CD4-positive, alpha-beta T cell treated with Interferon alpha-2 for 1 hour (primary cell): ENCODE measurements at regions not wholly inside any gene's neighbourhood (a gene's known extent, or its start where the extent isn't known, plus 50 kb on each side); places are given as distances from the start of the nearest gene placed in this dataset.
"Not testable (repeated sequence)": the region's sequence is repeated elsewhere in the genome, so short reads cannot be mapped to it uniquely, and the experiment has no call there.

ENCODE experiments used
- DNase-seq, 2 donors: peaks; one replicate each; pipeline ENCODE4 v3.0.0-alpha.2; 2020 to 2022

DNA sequence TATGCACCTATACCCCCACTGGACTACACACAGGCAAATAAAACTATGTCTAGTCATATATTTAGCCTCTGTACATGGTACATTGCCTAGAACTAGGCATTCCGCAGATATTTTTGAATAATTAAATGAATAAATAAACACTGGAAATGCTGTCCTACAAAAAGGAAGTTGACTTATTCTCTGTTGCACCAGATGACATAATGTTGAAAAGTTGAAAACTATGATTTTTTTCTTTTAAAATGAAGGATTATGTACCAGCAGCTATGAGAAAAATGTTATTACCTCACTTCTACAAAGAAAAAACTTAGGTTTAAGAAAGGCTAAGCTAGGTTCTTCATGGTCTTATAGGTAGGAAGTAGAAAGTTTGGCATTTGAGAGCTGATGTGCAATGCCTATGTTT is 856.6 kb downstream of the METTL15 start:
- no peak for DNase-seq

DNA sequence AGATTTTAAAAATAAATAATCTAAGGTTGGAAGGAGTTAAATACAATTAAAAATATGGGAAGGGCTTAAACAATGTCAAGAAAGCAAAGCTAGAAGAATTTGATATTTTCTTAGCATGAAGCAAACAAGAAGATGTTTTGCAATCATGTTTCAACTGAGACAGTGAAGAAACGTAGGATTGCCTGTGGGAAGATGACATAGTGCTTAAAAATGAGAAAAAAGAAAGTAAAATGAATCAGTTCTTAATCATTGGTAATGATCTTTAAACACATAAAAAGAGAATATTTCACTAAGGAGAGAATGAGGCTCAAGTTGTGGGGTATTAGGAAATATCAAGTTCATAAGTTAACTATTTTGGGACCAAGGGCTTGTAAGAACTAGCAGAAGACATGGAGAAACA is 855.0 kb downstream of the METTL15 start:
- DNase-seq, result no peak

DNA sequence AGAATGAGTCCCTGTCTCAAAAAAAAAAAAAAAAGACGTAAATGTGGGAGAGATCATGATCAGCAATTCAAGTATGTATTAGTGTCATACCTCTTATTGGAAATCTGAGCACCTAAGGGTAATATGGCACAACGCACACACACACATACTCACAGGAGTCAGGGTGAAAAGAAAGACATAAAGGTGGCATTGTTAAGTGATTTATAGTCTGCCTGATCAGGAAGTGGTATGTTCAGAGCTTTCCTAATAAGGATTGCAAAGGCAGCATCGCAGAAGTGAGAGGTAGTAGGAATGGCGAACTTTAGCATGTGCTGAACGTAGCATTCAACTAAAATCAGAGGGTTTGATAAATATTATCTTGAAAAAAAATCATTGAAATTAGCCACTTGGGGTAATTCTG is 854.3 kb downstream of the METTL15 start:
- no peak for DNase-seq

DNA sequence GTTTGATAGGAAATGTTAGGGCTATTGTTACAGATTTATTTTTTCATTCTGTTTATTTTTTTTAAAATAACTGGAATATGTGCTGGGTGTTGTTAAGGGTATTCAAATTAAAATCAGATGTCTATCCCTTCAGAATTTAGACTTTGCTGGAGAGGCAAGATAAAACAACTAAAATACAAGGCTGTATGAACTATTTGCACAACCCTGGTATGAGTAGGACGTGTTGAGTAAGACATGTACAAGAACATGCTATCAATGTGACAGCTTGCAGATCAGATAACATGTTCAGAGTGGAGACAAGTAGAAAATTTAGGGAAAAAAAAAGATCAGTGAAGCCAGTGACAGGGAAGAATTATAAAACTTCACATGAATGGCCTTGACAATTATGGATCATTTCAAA is 853.5 kb downstream of the METTL15 start:
- no peak for DNase-seq

DNA sequence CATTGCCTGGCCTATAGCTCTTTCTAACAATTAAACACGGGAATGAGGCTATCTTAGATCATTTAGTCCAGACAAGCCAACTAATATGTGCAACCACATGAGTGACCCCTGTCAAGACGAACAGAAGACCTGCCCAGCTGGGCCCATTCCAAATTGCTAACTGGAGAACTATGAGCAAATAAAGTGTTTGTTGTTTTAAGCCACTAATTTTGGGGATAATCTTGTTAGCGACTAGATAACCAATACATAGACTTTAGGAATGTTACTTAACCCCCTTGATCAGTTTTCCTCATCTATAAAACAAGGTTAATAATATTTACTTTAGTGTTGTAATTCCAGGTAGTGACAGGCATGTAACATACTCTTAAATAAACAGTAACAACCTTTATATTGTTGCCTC is 848.3 kb downstream of the METTL15 start:
- DNase-seq, result no peak

DNA sequence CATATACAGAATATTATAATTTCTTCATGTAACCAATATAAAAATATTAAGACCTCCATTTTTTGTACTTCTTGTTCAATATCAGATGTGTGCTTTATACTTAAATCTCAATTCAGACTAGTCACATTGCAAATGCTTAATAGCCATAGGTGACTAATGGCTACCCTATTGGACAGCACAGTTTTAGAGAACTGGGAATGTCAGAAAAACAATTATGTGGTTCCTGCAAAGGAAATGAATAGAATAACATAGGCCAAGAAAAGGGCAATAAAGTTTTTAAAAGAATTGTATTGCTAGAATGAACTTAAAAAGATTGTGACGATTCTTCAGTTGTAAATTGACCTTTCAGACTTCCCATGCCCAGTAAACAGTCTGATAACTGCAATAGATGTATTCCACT is 843.0 kb downstream of the METTL15 start:
- no peak for DNase-seq

DNA sequence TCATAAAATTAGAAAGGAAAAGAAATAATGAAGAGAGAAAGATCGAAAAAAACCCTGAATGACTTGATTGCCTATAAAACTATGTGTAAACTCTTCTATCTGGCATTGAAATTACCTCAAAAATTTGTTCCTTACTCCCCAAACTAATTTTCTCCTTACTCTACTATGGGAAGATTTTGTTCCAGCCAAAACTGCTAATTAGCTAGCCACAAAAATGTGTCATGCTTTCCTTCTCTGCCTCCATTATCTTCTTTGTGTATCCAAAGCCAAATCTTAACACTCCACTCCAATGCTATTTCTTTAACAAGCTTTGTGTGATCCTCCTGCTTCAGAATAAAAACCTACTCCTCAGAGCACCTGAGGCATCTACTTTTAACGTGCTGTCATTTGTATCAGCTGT is 831.2 kb downstream of the METTL15 start:
- DNase-seq, result no peak

DNA sequence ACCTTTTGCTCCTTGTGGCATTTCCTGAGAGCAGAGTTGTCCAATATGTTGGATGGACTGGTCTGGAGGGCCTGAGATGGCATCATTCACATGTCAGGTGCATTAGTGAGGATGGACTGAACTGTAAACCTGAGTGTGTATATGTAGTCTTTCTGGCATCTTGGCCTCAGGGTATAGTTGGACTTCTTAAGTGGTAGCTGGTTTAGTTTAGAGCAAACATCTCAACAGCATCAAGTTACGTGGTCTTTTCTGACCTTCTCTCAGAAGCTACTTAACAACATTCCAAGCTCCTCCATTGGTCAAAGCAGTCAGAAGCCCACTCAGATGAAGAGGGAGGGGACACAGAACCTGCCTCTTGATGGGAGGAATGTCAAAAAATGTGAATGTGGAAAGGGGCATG is 829.9 kb downstream of the METTL15 start:
- DNase-seq, result no peak

DNA sequence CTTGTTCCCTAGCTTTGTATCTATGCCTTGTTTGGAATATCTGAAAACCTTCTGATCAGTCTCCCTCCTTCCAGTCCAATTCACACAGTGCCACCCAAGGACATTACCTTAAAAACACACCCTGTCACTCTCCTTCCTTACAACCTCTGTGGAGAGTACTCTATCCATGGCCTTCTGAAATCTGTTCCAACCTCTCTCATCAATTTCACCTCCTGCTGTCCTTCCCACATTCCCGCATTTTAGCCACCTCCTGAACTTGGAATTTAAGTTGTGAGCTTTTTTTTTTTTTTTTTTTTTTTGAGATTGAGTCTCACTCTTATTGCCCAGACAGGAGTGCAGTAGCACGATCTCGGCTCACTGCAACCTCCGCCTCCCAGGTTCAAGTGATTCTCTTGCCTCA is 824.8 kb downstream of the METTL15 start:
- no peak for DNase-seq

DNA sequence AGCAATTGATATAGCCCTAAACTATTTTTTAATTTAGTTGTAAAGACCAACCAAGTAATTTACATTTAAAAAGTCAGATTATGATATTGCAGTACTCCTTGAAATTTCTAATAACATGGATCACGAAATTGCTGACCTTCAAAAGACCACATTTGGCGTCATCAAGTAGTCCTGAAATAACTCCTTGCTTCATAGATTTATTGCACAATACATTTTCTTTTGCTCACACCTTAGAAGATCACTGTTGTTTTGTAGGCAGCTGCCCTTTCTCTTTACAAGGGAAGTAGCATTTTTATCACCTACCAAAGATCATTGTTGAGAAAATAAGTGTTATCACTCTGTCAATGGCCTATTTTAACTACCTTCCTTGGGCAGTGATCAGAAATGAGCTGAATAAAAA is 815.8 kb downstream of the METTL15 start:
- DNase-seq, result no peak

DNA sequence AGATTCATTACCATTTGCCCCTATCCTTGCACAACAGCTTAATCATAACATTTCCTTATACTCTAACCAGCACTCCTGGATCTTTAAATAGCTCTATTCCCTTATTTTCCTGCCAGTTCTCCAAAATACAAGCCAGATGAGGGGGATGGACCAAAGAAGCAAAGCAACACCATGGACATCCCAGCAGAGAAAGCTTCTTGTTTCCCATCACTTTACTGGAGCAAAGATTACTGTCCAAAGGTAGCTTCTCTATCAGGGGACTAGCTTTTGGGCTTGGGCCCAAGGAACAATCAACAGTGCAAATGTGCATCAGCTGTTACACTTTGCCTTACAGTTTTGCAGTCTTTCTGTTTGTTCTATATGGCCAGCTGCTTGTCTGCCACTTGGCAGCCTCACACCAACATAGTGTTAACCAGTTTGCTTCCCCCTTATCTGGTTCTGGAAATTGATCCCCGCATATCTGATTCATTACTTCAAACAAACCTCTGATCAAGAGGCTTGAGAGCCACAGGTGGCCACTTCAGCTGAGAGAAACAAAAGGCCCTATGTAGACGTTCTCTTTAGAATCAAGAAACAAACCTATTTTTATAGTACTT is 814.3 kb downstream of the METTL15 start:
- DNase-seq, result no peak

DNA sequence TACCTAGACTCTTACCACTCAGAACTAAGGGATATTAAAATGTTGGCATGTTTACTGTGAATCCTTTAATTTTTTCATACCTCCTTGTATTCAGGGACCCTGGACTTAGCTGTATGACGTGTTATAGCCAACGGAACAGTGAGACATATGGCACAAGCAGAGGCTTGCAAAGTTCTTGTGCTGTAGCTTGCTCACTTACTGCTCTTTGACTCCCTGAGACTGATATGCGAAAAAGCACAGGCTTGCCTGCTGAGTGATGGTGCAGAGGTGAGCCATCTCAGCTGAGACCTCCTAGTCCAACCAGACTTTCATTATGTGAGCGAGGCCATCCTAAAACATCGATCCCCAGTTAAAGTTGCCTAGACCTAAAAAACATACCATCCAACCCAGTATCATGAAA is 811.0 kb downstream of the METTL15 start:
- DNase-seq, result no peak

DNA sequence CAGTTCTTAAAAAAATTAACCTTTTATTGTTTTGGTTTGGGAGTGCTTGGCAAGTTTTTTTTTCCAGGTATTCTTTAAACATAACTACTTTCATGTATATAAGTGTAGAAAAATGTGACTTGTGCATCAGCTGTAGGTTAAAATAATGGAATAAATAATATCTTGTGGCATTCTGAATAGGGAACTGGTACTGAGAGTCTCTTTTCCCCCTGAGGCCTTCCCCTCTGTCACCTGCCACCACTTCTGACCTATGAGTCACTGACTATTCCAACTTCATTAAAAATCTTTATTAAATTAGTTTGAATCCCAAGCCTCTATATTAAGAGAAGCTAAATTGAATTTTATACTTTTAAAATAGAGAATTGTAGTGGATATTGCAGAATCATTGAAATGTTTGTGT is 805.7 kb downstream of the METTL15 start:
- DNase-seq, result no peak

DNA sequence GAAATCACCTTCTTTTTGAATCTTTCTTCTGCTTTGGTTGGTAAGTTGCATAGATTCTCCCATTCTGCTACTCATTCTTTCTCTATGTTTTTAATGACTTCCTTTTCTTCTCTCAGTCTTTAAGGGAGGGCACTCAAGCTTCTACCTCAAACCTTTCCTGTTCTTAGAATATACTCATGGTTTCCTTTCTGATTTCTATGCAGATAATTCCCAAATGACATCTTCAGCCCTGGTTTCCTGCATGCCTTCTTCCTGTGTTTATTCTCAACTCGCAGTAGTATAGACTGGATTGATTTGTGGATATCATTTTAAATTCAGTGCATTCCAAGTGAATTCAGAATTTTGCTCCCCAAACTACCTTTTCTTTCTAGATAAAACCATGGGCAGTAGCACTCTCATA is 803.6 kb downstream of the METTL15 start:
- DNase-seq, result no peak

DNA sequence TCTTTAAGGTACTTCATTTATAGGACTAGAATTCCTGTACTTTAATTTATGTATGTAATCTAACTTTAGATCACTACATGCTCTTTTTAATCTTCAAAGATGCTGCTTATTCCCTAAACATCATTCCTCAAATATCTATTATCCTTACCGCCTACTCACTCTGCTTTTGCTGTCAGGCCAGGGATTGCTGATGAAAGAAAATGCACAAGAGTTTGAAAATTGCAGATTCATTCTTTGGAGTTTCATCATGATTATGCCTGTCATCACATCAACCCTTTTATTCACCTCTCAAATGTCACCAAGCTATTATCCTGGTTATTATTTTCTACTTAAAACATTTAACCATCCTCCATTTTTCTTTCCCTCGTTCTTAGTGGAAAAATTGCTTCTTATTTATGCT is 802.7 kb downstream of the METTL15 start:
- DNase-seq, result no peak

DNA sequence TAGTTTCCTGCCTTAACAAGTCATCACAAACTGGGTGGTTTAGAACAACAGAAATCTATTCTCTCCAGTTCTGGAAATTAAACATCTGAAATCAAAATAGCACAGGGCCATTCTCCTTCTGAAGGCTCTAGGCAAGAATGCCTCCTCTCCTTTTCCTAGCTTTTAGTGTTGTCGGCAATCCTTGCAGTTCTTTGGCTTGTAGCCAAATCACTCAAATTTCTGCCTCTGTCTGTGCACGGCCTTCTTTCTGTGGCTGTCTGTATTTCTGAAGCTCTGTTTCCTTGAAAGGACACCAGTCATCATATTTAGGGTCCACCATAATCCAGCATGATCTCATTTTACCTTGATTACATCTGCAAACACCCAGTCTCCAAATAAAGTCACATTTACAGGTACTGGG is 795.5 kb downstream of the METTL15 start:
- DNase-seq, result no peak

DNA sequence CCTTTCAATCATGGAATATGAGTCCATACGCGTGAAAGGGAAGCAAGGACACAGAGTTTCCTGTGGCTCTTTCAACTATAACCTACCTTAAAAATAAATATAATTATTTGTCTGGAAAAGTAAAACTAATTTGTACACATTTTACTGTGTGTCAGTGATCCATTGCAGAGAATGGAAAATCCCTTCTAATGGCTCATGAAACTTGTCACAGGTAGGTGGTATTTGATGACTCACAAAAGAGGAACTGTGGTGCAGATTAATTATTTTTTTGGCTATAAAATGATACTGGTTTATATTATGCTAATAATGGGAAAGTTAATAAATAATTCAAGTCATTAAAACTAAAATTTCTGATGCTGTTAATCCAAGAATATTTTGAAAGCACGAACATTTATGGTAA is 792.2 kb downstream of the METTL15 start:
- DNase-seq, result no peak

DNA sequence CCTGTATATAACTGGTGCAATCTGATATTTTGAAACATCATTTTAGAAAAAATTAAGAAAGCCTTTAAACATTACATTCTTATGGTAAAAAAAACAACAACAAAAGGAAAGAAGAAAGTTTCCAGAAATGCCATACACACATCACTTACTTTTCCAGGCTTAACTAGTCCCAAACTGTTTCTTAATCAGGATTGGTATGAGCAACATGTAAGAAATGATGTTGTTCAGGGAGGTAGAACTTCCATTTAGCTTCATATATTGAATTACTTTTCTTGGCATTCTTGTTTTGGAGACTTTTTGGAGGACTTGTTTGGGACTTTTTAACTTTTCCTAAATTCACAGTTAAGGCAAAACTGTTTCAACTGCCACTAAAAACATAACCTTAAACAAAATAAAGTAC is 791.5 kb downstream of the METTL15 start:
- no peak for DNase-seq

DNA sequence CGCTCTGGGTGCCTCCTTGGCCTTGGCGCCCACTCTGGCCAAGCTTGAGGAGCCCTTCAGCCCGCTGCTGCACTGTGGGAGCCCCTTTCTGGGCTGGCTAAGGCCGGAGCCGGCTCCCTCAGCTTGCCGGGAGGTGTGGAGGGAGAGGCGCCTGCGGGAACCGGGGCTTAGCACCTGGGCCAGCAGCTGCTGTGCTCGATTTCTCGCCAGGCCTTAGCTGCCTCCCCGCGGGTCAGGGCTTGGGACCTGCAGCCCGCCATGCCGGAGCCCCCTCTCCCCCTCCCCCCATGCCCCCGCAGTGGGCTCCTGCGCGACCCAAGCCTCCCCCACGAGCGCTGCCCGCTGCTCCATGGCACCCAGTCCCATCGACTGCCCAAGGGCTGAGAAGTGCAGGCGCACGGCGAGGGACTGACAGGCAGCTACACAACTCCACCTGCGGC is 782.4 kb downstream of the METTL15 start:
- not testable (repeated sequence) for DNase-seq

DNA sequence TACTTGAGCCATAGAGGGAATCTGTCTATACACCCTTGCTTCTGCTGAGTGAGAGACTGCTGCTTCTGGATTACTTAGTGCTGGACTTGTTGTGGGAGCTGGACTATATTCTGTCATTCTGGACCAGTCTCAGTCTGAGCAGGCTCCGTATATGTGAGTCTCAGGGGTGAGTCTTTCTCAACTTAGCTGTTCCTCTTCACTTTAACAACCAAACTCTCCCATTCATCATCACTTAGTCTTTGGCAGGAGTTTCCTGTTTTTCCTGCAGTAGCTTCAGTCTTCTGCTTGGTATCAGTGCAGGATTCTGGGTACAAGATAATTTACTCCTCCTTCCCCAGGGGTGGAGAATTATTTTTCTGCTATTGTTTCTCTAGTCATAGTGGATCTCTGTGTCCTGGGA is 779.5 kb downstream of the METTL15 start:
- DNase-seq, result no peak

DNA sequence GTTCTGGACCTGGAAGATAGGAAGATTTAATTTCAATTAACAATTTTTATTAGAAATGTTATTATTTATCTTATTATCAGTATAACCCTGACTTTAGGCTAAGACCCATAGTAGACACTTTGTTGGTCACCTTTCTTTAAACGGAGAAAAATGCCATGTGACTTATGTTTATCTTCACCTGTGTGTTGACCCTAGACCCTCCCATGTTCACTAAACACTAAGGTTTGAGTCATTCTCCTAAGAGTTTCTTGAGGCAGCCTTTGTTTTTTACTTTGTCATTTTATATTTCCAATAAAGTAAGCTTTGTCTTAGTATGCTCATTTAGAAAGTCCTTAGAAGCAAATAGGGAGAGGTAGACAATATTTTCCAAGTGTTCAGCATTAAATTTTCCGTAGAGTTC is 771.7 kb downstream of the METTL15 start:
- no peak for DNase-seq

DNA sequence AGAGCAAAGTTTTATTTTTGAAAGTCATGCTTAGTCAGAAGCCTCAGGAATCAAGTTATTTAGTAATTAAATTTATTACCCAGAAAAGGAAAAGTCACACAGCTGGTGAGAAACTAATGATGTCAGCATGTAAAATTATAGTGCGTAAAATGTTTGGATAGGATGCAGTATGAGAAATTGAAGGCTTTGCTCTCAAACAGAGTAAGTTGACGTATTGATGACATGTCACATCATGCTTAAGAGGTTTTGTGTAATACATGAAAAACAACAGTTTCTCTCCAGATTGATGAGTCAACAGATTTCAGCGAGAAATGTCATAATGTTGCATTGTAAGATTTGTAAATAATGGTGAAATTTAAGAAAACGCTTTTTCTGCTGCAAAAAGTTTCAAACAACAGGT is 769.8 kb downstream of the METTL15 start:
- no peak for DNase-seq

DNA sequence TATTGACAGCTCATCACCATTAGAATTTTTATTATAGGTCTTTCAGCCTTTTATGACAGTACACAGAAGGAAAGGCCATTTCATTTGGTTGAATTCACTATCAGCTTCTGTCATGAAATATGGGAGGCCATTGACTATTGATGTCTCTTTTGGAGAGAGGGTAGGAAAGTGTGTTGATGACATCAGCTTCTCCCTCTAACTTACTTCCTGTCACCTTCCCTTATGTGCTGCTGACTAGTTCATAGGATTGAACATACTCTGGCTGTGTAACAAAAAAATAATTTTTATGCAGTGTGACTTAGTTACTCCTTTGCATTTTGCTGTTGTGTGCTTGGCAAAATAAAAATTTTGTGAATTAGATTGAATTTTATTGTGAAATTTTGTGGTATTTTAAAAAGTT is 769.2 kb downstream of the METTL15 start:
- DNase-seq, result no peak

DNA sequence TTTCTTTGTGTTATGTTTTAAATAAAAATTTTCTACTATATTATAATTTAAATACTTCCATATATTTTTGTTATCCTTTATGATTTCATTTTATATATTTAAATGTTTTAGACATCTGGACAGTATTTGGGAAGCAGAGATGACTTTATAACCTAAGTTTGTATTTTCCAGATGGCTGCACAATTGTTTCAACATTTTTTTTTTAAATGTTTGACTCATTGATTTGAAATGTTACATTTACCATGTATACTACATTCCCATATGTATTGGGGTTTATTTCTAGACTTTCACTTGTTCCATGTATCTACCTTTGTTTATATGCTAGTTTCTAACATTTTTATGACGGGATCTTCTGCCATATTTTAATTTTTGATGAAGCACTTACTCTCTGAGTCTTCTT is 766.5 kb downstream of the METTL15 start:
- no peak for DNase-seq

DNA sequence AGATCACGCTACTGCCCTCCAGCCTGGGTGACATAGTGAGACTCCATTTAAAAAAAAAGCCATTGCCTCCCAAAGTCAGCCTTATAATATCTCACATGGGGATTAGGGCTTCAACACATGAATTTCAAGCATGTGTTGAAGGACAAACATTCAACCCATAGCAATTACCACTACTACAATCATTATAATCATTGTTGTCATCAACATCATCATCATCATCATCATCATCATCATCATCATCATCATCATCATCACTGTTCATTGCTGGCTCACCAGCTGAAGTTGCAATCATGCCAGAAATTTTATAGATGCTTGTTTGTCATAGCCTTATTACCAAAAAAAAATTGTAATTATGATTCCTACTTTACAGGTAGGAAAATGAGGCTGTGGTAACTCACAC is 762.9 kb downstream of the METTL15 start:
- no peak for DNase-seq

DNA sequence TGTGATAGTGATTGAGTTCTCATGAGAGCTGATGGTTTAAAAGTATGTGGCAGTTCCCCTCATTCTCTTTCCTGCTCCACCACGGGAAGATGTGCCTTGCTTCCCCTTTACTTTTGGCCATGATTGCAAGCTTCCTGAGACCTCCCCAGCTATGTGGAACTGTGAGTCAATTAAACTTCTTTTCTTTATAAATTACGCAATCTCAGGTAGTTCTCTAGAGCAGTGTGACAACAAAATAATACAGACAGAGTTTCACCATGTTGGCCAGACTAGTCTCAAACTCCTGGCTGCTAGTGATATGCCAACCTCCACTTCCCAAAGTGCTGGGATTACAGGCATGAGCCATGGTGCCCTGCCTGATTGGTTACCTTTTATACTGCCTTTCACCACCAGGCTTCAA is 755.2 kb downstream of the METTL15 start:
- no peak for DNase-seq
